ENCODE measurements at regions not wholly inside any gene's neighbourhood (a gene's known extent, or its start where the extent isn't known, plus 50 kb on each side); places are given as distances from the start of the nearest gene placed in this dataset.

DNA sequence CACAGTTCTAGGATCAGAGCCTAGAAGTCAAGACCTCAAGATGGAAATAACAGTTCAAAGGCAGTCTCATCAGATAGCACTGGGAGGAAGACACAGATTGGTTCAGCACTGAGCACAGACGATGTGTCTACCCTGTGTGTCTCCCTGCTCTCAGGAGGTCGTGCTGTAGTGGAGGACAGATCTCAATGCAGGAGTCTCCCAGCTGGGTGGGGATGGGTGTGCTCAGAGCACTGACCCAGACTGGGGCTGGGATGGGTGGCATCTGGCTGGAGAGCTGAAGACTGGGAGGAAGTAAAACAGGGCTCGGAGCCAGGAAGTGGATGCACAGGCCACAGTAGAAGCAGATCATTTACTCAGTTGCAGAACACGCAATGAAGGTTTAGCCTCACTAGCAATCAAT is 69.5 kb upstream of the GDF10 start:
- TF ChIP-seq CTCF (IDR thresholded peaks at IDR 0.05): no peak
- TF ChIP-seq POLR2A (IDR thresholded peaks at IDR 0.05): no peak
